GM13976 (cell line): ENCODE measurements at regions not wholly inside any gene's neighbourhood (a gene's known extent, or its start where the extent isn't known, plus 50 kb on each side); places are given as distances from the start of the nearest gene placed in this dataset.

Source experiments
- DNase-seq: peaks from one replicate; pipeline ENCODE4 v3.0.0; 2012; ENCODE audit warnings: low spot score
- CTCF ChIP-seq: IDR thresholded peaks from 2 replicates; pipeline ENCODE4 v1.5.1; 2012; ENCODE audit warnings: borderline replicate concordance, mild to moderate bottlenecking; ENCODE audit not compliant: insufficient read depth; ENCODE audit errors: extremely low read depth, missing control alignments, control extremely low read depth
- in situ Hi-C: fragments of 300-500 bp; cut with MboI; formaldehyde crosslinking; loops from one replicate; pipeline ENCODE4 v1.12.0; 2022; ENCODE audit warnings: low sequenced_read_pairs, mixed read lengths, inconsistent platforms; ENCODE audit not compliant: unreplicated experiment

- in situ Hi-C loops = no loop called here
- TF ChIP-seq CTCF = no peak
- no peak for DNase-seq
Observed at GRCh38 chr7:32194537-32194936, 124.3 kb upstream of the PDE1C start.

- in situ Hi-C loops = no loop called here
- no peak for DNase-seq
- no peak for TF ChIP-seq CTCF
Observed at GRCh38 chr7:32191305-32191704, 121.1 kb upstream of the PDE1C start.

- TF ChIP-seq CTCF = no peak
- in situ Hi-C loops = no loop called here
- DNase-seq = no peak
Observed at GRCh38 chr7:32179567-32179966, 109.4 kb upstream of the PDE1C start.

GRCh38 chr7:32178677-32179366, 108.6 kb upstream of the PDE1C start:
- TF ChIP-seq CTCF = no peak
- in situ Hi-C loops = no loop called here
- no peak for DNase-seq

GRCh38 chr7:32177232-32177631, 107.0 kb upstream of the PDE1C start:
- in situ Hi-C loops = no loop called here
- no peak for DNase-seq
- no peak for TF ChIP-seq CTCF

GRCh38 chr7:32175099-32175498, 104.9 kb upstream of the PDE1C start:
- in situ Hi-C loops = no loop called here
- TF ChIP-seq CTCF = no peak
- DNase-seq = no peak

- in situ Hi-C loops = no loop called here
- no peak for DNase-seq
- no peak for TF ChIP-seq CTCF
Observed at GRCh38 chr7:32171248-32171647, 101.0 kb upstream of the PDE1C start.
